ENCODE measurements at regions not wholly inside any gene's neighbourhood (a gene's known extent, or its start where the extent isn't known, plus 50 kb on each side); places are given as distances from the start of the nearest gene placed in this dataset.

GRCh38 chr5:58403822-58404433 is 56.0 kb downstream of the PLK2 start:
- DNase-seq = no peak

- no peak for DNase-seq
These were observed 58.2 kb downstream of the PLK2 start for GRCh38 chr5:58401701-58402100.

GRCh38 chr5:58400737-58401136 is 59.1 kb downstream of the PLK2 start:
- no peak for DNase-seq

GRCh38 chr5:58399951-58400350 is 59.9 kb downstream of the PLK2 start:
- no peak for DNase-seq

- no peak for DNase-seq
These were observed 65.5 kb downstream of the PLK2 start for GRCh38 chr5:58394339-58394738.

- no peak for DNase-seq
These were observed 66.2 kb downstream of the PLK2 start for GRCh38 chr5:58393716-58394115.

GRCh38 chr5:58392496-58392895 is 67.4 kb downstream of the PLK2 start:
- DNase-seq = no peak

- DNase-seq = no peak
These were observed 76.4 kb downstream of the PLK2 start for GRCh38 chr5:58383448-58383847.

- no peak for DNase-seq
These were observed 77.8 kb downstream of the PLK2 start for GRCh38 chr5:58382131-58382534.

GRCh38 chr5:58381566-58381965 is 78.3 kb downstream of the PLK2 start:
- DNase-seq = no peak

- DNase-seq = no peak
These were observed 79.2 kb downstream of the PLK2 start for GRCh38 chr5:58380655-58381054.

GRCh38 chr5:58378613-58379390 is 81.1 kb downstream of the PLK2 start:
- DNase-seq = no peak

- no peak for DNase-seq
These were observed 89.3 kb downstream of the PLK2 start for GRCh38 chr5:58370606-58371005.

GRCh38 chr5:58369513-58370190 is 90.2 kb downstream of the PLK2 start:
- DNase-seq = no peak

- DNase-seq = no peak
These were observed 93.4 kb downstream of the PLK2 start for GRCh38 chr5:58366461-58366860.

- no peak for DNase-seq
These were observed 94.1 kb downstream of the PLK2 start for GRCh38 chr5:58365791-58366190.

- no peak for DNase-seq
These were observed 96.2 kb downstream of the PLK2 start for GRCh38 chr5:58363461-58364249.

- no peak for DNase-seq
These were observed 97.8 kb downstream of the PLK2 start for GRCh38 chr5:58362135-58362534.

- DNase-seq = no peak
These were observed 99.1 kb downstream of the PLK2 start for GRCh38 chr5:58360794-58361193.

- DNase-seq = no peak
These were observed 99.9 kb downstream of the PLK2 start for GRCh38 chr5:58359981-58360380.

GRCh38 chr5:58358501-58359178 is 101.2 kb downstream of the PLK2 start:
- DNase-seq = no peak

- no peak for DNase-seq
These were observed 101.9 kb downstream of the PLK2 start for GRCh38 chr5:58357799-58358500.
